Prostate gland (tissue), 2 donors: ENCODE measurements at regions not wholly inside any gene's neighbourhood (a gene's known extent, or its start where the extent isn't known, plus 50 kb on each side); places are given as distances from the start of the nearest gene placed in this dataset.

Experiments used
- DNase-seq: peaks from one replicate; pipeline ENCODE4 v3.0.0-alpha.2; 2019; ENCODE audit warnings: low spot score
- H3K27ac ChIP-seq, 2 donors: fragments of 200-600 bp; sonication (generic); 2 replicates each; pipeline ENCODE4 v1.5.1; 2017 to 2019
- H3K27me3 ChIP-seq: fragments of 200-600 bp; sonication (generic); replicated peaks from 2 replicates; pipeline ENCODE4 v1.5.1; 2019; ENCODE audit not compliant: insufficient read depth
- H3K36me3 ChIP-seq, 2 donors: fragments of 200-600 bp; sonication (generic); 1 replicate in 1 of 2; 2 replicates in 1 of 2; pipeline versions ENCODE4 v1.5.1 to v1.8.1; 2017 to 2019
- H3K4me1 ChIP-seq: fragments of 200-600 bp; sonication (generic); replicated peaks from 2 replicates; pipeline ENCODE4 v1.5.1; 2019
- H3K4me3 ChIP-seq, 2 donors: fragments of 200-600 bp; sonication (generic); 2 replicates each; pipeline ENCODE4 v1.5.1; 2017 to 2019
- H3K9me3 ChIP-seq: fragments of 200-600 bp; sonication (generic); 2 replicates; pipeline ENCODE4 v1.5.1; 2017
- POLR2A ChIP-seq: fragments of 450-650 bp; IDR thresholded peaks from one replicate; pipeline ENCODE4 v1.6.1; 2016; ENCODE audit warnings: antibody characterized with exemption, mild to moderate bottlenecking
- POLR2AphosphoS5 ChIP-seq: sonication (generic); formaldehyde crosslinking; IDR thresholded peaks from one replicate; pipeline ENCODE4 v1.6.1; 2017; ENCODE audit warnings: antibody characterized with exemption
- WGBS: methylation state at CpG from one replicate; pipeline ENCODE4 v1.1.5; 2018; 5-methylcytosine and 5-hydroxymethylcytosine counted together
- intact Hi-C: fragments of 100-400 bp; cut with DNase I; formaldehyde crosslinking; loops from one replicate; pipeline ENCODE4 v1.14.2; 2022
- TF ChIP-seq, protein P1 (sequence below), 4 experiments: fragments of 200-600 bp in 2 of 4; fragments of 450-650 bp in 2 of 4; sonication (generic) in 2 of 4; IDR thresholded peaks; 1 replicate in 3 of 4; 2 replicates in 1 of 4; pipeline ENCODE4 v1.5.1; 2016 to 2019; ENCODE audit warnings: antibody characterized with exemption in 4 of 4, mild to moderate bottlenecking in 2 of 4, moderate library complexity in 2 of 4

DNA sequence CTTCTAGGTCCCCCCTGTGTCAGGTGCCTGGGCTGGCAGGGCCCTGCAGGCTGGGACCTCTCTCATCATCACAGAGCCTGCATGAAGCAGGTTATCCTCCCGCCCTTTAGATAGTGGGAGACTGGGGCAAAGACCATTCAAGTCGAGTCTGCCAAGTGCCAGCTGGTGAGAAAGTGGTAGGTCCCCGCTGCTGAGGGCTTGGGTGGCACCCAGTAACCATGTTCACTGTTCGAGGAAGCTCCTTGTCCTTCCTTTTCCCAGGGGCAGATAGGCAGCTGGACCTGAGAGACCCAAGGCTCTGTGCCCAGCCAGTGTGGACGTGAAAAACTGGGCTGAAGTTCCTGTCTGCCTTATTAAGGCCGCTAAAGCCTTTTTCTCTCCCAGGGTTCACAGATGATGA is 1319.8 kb downstream of the TBC1D22A start:
- Histone ChIP-seq H3K4me1 (no peaks in the 10 kb centered on the region), H3K36me3 (no peaks in the 10 kb centered on the region), H3K4me3 (no peak overlapping the region), H3K27me3 (no peaks in the 10 kb centered on the region), H3K9me3 (no peaks in the 10 kb centered on the region), H3K27ac (no peak overlapping the region)
- intact Hi-C loops: no loop called here
- DNase-seq: no peak
- TF ChIP-seq, protein P1, sequence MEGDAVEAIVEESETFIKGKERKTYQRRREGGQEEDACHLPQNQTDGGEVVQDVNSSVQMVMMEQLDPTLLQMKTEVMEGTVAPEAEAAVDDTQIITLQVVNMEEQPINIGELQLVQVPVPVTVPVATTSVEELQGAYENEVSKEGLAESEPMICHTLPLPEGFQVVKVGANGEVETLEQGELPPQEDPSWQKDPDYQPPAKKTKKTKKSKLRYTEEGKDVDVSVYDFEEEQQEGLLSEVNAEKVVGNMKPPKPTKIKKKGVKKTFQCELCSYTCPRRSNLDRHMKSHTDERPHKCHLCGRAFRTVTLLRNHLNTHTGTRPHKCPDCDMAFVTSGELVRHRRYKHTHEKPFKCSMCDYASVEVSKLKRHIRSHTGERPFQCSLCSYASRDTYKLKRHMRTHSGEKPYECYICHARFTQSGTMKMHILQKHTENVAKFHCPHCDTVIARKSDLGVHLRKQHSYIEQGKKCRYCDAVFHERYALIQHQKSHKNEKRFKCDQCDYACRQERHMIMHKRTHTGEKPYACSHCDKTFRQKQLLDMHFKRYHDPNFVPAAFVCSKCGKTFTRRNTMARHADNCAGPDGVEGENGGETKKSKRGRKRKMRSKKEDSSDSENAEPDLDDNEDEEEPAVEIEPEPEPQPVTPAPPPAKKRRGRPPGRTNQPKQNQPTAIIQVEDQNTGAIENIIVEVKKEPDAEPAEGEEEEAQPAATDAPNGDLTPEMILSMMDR (IDR thresholded peaks at IDR 0.05): no peak
- TF ChIP-seq POLR2AphosphoS5: no peak
- TF ChIP-seq POLR2A: no peak
- 80% methylated on average over 6 of the region's 6 CpGs for WGBS

DNA sequence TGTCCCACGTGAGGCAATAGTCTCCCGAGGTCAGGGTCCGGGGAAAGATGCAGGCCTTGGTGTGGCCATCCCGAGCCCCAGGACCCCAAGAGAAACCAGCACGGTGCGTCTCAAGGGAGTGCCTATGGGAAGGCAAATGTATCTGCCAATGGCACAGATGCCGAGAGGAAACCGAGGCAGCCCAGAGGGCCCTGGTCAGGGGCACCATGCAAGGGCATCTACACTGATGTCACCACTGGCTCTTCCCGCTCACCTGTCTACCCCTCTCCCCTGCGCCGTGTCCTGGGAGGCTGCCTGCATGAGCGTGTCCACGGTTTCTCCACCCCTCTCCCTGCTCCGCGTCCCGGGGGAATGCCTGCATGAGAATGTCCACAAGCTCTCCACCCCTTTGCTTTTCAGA is 1318.8 kb downstream of the TBC1D22A start:
- intact Hi-C loops: no loop called here
- H3K9me3 ChIP-seq: no peaks in the 10 kb centered on the region
- H3K27me3 ChIP-seq: no peaks in the 10 kb centered on the region
- H3K36me3 ChIP-seq: no peaks in the 10 kb centered on the region
- no peaks in the 10 kb centered on the region for H3K4me1 ChIP-seq
- DNase-seq: no peak
- WGBS: 81% methylated on average over 16 of the region's 16 CpGs
- TF ChIP-seq, protein P1 (IDR thresholded peaks at IDR 0.05): no peak
- TF ChIP-seq POLR2A: no peak
- no peak overlapping the region for H3K4me3 ChIP-seq
- H3K27ac ChIP-seq: no peak overlapping the region

DNA sequence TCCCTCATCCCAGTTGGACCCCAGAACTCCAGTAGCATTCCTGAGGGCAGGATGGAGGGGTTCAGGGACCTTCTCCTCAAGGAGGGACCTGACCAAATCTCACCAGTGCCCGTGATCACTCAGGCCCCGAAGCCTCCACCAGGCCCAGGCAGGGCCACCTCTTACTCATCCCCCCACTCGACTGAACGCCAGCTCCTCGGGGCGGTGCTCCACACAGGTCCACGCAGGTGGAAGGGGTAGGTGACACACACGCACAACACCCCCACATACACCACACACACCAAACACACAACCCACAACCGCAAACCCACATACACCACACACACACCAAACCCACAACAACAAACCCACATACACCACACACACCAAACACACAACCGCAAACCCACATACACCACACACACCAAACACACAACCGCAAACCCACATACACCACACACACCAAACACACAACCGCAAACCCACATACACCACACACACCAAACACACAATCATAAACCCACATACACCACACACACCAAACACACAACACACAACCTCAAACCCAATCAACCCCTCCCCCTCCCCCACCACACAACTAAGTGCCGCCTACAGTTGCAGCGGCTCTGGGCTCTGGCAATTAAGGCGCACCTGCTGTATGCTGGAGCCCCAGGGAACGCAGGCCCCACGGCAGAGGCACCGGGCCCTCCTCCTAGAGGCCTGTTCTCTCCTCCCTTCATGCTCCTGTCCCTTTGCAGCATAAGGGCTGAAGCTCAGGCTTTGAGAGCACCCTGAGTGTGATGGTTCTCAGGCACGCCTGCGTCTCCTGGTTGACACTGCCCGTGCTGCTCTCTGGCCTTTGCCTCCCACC is 1318.1 kb downstream of the TBC1D22A start:
- no peaks in the 10 kb centered on the region for H3K9me3 ChIP-seq
- no peak overlapping the region for H3K4me3 ChIP-seq
- no peak for DNase-seq
- no peaks in the 10 kb centered on the region for H3K4me1 ChIP-seq
- no peaks in the 10 kb centered on the region for H3K36me3 ChIP-seq
- no peak for TF ChIP-seq POLR2A
- no peak for TF ChIP-seq POLR2AphosphoS5
- TF ChIP-seq, protein P1 (IDR thresholded peaks at IDR 0.05): no peak
- 91% methylated on average over 21 of the region's 21 CpGs for WGBS
- H3K27ac ChIP-seq: no peak overlapping the region
- intact Hi-C loops: no loop called here
- H3K27me3 ChIP-seq: no peaks in the 10 kb centered on the region

DNA sequence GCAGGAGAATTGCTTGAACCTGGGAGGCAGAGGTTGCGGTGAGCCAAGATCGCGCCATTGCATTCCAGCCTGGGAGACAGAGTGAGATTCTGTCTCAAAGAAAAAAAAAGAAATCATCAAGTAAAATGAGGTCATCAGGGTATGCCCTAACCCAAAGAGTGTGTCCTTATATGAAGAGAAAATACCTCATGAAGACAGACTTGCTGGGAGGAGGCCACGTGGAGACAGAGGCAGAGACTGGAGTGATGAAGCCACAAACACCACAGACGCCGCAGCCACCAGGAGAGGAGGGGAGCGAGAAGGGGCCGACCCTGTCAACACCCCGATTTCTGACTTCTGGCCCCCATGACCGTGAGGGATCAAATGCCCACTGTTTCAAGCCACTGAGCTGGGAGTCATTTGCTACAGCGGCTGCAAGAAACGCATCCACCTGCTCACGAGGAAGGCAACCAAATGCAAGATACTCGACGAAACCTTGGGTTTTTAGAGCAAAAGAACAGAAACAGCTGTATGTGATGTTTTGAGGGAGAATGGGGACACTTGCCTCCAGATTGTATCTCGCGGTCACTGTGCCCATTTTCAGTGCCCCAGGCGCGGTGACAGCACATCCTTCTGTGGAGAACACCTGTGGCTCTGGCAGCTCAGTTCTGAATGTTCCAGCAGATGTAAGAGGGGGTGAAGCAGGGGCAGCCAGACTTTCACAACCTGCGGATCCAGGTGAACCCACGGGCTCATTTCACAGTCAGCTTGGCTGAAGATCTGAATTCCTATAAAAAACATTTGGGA is 1317.2 kb downstream of the TBC1D22A start:
- H3K36me3 ChIP-seq: no peaks in the 10 kb centered on the region
- no peaks in the 10 kb centered on the region for H3K27me3 ChIP-seq
- TF ChIP-seq, protein P1 (IDR thresholded peaks at IDR 0.05): no peak
- TF ChIP-seq POLR2AphosphoS5: no peak
- 85% methylated on average over 21 of the region's 21 CpGs for WGBS
- no peaks in the 10 kb centered on the region for H3K9me3 ChIP-seq
- H3K4me3 ChIP-seq: no peak overlapping the region
- no peaks in the 10 kb centered on the region for H3K4me1 ChIP-seq
- no peak for DNase-seq
- no peak overlapping the region for H3K27ac ChIP-seq
- intact Hi-C loops: no loop called here
